DMS79 (cell line): ENCODE measurements at regions not wholly inside any gene's neighbourhood (a gene's known extent, or its start where the extent isn't known, plus 50 kb on each side); places are given as distances from the start of the nearest gene placed in this dataset.
"Not testable (repeated sequence)": the region's sequence is repeated elsewhere in the genome, so short reads cannot be mapped to it uniquely, and the experiment has no call there.

Experiments used
- DNase-seq: peaks from one replicate; lab custom pipeline; 2025; lab: John Stamatoyannopoulos, UW

- DNase-seq: no peak
These were observed 269.0 kb downstream of the NSUN3 start for GRCh38 chr3:94331831-94332230.

GRCh38 chr3:94336046-94336753 is 273.3 kb downstream of the NSUN3 start:
- DNase-seq: no peak

- DNase-seq: no peak
These were observed 282.2 kb downstream of the NSUN3 start for GRCh38 chr3:94345101-94345500.

GRCh38 chr3:94349310-94349878 is 286.5 kb downstream of the NSUN3 start:
- DNase-seq: no peak

GRCh38 chr3:94356581-94356980 is 293.7 kb downstream of the NSUN3 start:
- DNase-seq: no peak

- DNase-seq: no peak
These were observed 297.1 kb downstream of the NSUN3 start for GRCh38 chr3:94359996-94360395.

- DNase-seq: no peak
These were observed 298.1 kb downstream of the NSUN3 start for GRCh38 chr3:94360987-94361386.

GRCh38 chr3:94362393-94362792 is 299.5 kb downstream of the NSUN3 start:
- DNase-seq: no peak

GRCh38 chr3:94365006-94365405 is 302.1 kb downstream of the NSUN3 start:
- DNase-seq: no peak

GRCh38 chr3:94372026-94372425 is 309.2 kb downstream of the NSUN3 start:
- no peak for DNase-seq

- no peak for DNase-seq
These were observed 310.6 kb downstream of the NSUN3 start for GRCh38 chr3:94373456-94373855.

- no peak for DNase-seq
These were observed 311.7 kb downstream of the NSUN3 start for GRCh38 chr3:94374439-94375161.

- DNase-seq: not testable (repeated sequence)
These were observed 314.3 kb downstream of the NSUN3 start for GRCh38 chr3:94377123-94377696.

- not testable (repeated sequence) for DNase-seq
These were observed 315.0 kb downstream of the NSUN3 start for GRCh38 chr3:94377863-94378262.

GRCh38 chr3:94378322-94378721 is 315.5 kb downstream of the NSUN3 start:
- no peak for DNase-seq

GRCh38 chr3:94379264-94379663 is 316.4 kb downstream of the NSUN3 start:
- DNase-seq: no peak

GRCh38 chr3:94394885-94395284 is 332.0 kb downstream of the NSUN3 start:
- no peak for DNase-seq

GRCh38 chr3:94395851-94396250 is 333.0 kb downstream of the NSUN3 start:
- DNase-seq: no peak

- no peak for DNase-seq
These were observed 335.2 kb downstream of the NSUN3 start for GRCh38 chr3:94398036-94398435.

GRCh38 chr3:94401466-94401865 is 338.6 kb downstream of the NSUN3 start:
- no peak for DNase-seq

GRCh38 chr3:94402126-94402525 is 339.3 kb downstream of the NSUN3 start:
- DNase-seq: no peak

GRCh38 chr3:94405258-94406035 is 342.6 kb downstream of the NSUN3 start:
- DNase-seq: no peak
